Neutrophil (primary cell): ENCODE measurements at regions not wholly inside any gene's neighbourhood (a gene's known extent, or its start where the extent isn't known, plus 50 kb on each side); places are given as distances from the start of the nearest gene placed in this dataset.
"Not testable (repeated sequence)": the region's sequence is repeated elsewhere in the genome, so short reads cannot be mapped to it uniquely, and the experiment has no call there.

ENCODE experiments used
- H3K27ac ChIP-seq: fragments of 200-600 bp; sonication (generic); 2 replicates; pipeline ENCODE4 v1.5.1; 2016; ENCODE audit warnings: mild to moderate bottlenecking, moderate library complexity
- H3K27me3 ChIP-seq: fragments of 200-600 bp; sonication (generic); 2 replicates; pipeline ENCODE4 v1.6.0; 2016; ENCODE audit warnings: mild to moderate bottlenecking
- H3K36me3 ChIP-seq: fragments of 200-600 bp; sonication (generic); 2 replicates; pipeline ENCODE4 v1.5.1; 2017
- H3K4me1 ChIP-seq, 2 experiments: fragments of 200-600 bp in 1 of 2; sonication (generic) in 1 of 2; 1 replicate in 1 of 2; 2 replicates in 1 of 2; pipeline versions ENCODE4 v1.5.1 to v1.6.1; 2013 to 2016; ENCODE audit warnings: low read depth in 1 of 2, low read length in 1 of 2, mild to moderate bottlenecking in 1 of 2, moderate library complexity in 1 of 2; ENCODE audit not compliant: control insufficient read depth in 1 of 2, insufficient read depth in 1 of 2
- H3K4me3 ChIP-seq, 2 experiments: fragments of 200-600 bp in 1 of 2; sonication (generic) in 1 of 2; 1 replicate in 1 of 2; 2 replicates in 1 of 2; pipeline ENCODE4 v1.5.1; 2013 to 2016; ENCODE audit warnings: low read depth in 1 of 2, low read length in 1 of 2, mild to moderate bottlenecking in 1 of 2, moderate library complexity in 1 of 2
- H3K9me3 ChIP-seq: fragments of 200-600 bp; sonication (generic); 2 replicates; pipeline ENCODE4 v1.5.1; 2016
- TF ChIP-seq, protein P1 (sequence below): fragments of 200-600 bp; sonication (generic); IDR thresholded peaks from 2 replicates; pipeline ENCODE4 v1.5.1; 2016; ENCODE audit warnings: antibody characterized with exemption

- no peaks in the 10 kb centered on the region for H3K36me3 ChIP-seq
- H3K4me3 ChIP-seq, result no peak overlapping the region
Measured at GRCh38 chr3:74001436-74001835, 376.7 kb upstream of the PDZRN3 start.

DNA sequence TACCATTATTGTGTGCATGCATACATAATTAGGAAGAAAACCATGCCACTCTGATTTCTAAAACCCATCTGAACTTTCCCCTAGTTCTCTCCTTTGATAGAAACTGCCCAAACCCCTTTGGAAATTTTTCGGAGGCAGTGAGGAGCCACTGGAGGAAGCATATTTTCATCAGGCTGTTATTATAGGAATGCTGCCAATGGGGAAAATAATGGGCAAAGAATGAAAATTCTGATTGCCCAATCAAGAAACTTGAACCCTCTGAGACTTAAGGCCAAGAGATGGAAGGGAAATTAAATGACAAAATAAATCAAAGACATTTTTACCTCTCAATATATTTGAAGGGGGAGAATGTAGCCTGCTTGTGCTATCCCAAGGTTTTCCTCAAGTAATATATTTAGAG, 376.0 kb upstream of the PDZRN3 start:
- H3K36me3 ChIP-seq, result no peaks in the 10 kb centered on the region
- TF ChIP-seq, protein P1, sequence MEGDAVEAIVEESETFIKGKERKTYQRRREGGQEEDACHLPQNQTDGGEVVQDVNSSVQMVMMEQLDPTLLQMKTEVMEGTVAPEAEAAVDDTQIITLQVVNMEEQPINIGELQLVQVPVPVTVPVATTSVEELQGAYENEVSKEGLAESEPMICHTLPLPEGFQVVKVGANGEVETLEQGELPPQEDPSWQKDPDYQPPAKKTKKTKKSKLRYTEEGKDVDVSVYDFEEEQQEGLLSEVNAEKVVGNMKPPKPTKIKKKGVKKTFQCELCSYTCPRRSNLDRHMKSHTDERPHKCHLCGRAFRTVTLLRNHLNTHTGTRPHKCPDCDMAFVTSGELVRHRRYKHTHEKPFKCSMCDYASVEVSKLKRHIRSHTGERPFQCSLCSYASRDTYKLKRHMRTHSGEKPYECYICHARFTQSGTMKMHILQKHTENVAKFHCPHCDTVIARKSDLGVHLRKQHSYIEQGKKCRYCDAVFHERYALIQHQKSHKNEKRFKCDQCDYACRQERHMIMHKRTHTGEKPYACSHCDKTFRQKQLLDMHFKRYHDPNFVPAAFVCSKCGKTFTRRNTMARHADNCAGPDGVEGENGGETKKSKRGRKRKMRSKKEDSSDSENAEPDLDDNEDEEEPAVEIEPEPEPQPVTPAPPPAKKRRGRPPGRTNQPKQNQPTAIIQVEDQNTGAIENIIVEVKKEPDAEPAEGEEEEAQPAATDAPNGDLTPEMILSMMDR, result no peak
- no peak overlapping the region for H3K4me3 ChIP-seq
- H3K4me1 ChIP-seq, result no peaks in the 10 kb centered on the region
- no peaks in the 10 kb centered on the region for H3K9me3 ChIP-seq
- no peaks in the 10 kb centered on the region for H3K27me3 ChIP-seq
- no peak overlapping the region for H3K27ac ChIP-seq

More at GRCh38 chr3:74001436-74001835, 376.7 kb upstream of the PDZRN3 start:
- Histone ChIP-seq H3K4me1 (no peaks in the 10 kb centered on the region), H3K9me3 (no peaks in the 10 kb centered on the region), H3K27ac (no peak overlapping the region), H3K27me3 (no peaks in the 10 kb centered on the region)
- TF ChIP-seq, protein P1, result no peak

DNA sequence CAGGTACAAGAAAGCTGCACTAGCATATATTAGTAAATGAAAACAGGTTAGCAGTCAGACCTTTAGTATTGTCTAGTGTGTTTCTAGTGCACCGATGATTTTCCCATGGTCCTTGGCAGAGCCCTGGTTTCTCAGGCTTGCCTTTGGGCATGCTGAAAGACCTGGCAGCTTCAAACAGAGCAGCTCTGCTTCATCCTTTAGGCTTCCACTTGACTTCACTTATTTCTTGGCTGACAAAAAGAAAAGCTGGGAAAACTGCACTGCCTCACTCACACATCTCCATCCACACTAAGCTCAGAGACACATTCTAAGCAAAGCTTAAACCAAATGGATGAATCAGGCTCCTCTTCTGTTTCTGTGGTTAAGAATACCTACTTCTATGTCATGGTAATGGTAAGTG, 374.8 kb upstream of the PDZRN3 start:
- Histone ChIP-seq H3K4me1 (no peaks in the 10 kb centered on the region), H3K4me3 (no peak overlapping the region), H3K9me3 (no peaks in the 10 kb centered on the region), H3K36me3 (no peaks in the 10 kb centered on the region), H3K27me3 (no peaks in the 10 kb centered on the region), H3K27ac (no peak overlapping the region)
- TF ChIP-seq, protein P1, result no peak

GRCh38 chr3:73990691-73991090, 365.9 kb upstream of the PDZRN3 start:
- not testable (repeated sequence) for H3K27ac ChIP-seq, H3K9me3 ChIP-seq, H3K27me3 ChIP-seq, H3K36me3 ChIP-seq, H3K4me3 ChIP-seq, H3K4me1 ChIP-seq

DNA sequence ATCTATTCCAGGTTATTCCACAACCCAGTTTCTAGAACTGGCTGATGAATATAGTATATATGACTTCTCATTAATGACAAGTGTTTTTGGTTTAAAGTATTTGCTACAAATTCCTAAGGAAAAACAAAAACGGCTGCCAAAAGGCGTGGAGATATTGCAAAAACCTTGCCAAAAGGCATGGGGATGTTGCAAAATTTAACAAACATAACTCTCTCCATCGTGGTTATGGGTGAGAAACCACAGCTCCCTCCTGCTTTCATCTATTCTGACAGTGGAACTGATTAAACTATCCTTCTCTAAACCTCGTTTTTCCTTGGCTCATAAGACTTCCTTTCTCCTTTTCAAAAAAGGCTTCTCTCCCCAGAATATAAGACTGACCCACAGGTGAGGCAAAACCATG, 342.0 kb upstream of the PDZRN3 start:
- no peaks in the 10 kb centered on the region for H3K36me3 ChIP-seq
- H3K27ac ChIP-seq, result no peak overlapping the region
- no peaks in the 10 kb centered on the region for H3K9me3 ChIP-seq
- no peak overlapping the region for H3K4me3 ChIP-seq
- H3K4me1 ChIP-seq, result no peaks in the 10 kb centered on the region
- no peaks in the 10 kb centered on the region for H3K27me3 ChIP-seq
- TF ChIP-seq, protein P1, result no peak

DNA sequence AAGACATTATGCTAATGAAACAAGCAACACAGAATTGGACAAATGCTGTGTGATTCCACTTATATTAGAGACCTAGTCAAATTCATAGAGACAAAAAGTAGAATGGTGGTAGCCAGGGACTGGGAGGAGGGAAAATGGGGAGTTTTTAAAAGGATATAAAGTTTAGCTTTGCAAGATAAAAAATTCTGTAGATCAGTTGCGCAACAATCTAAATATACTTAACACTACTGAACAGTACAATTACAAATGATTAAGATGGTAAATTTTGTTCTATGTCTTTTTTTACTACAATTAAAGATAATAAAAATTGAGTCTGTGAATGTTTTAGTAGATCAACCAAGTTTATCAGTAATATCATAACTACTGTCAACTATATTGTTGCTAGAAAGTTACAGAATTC, 340.1 kb upstream of the PDZRN3 start:
- H3K4me3 ChIP-seq, result no peak overlapping the region
- no peaks in the 10 kb centered on the region for H3K4me1 ChIP-seq
- H3K27me3 ChIP-seq, result no peaks in the 10 kb centered on the region
- TF ChIP-seq, protein P1, result no peak
- no peak overlapping the region for H3K27ac ChIP-seq
- no peaks in the 10 kb centered on the region for H3K36me3 ChIP-seq
- no peaks in the 10 kb centered on the region for H3K9me3 ChIP-seq
